Adipocyte (in vitro differentiated cells): ENCODE measurements at regions not wholly inside any gene's neighbourhood (a gene's known extent, or its start where the extent isn't known, plus 50 kb on each side); places are given as distances from the start of the nearest gene placed in this dataset.
"Not testable (repeated sequence)": the region's sequence is repeated elsewhere in the genome, so short reads cannot be mapped to it uniquely, and the experiment has no call there.

Source experiments
- DNase-seq: peaks from one replicate; pipeline ENCODE4 v3.0.0-alpha.2; 2015; ENCODE audit warnings: low read depth
- H3K27me3 ChIP-seq: replicated peaks from 2 replicates; pipeline ENCODE4 v1.7.0; 2013; ENCODE audit warnings: mild to moderate bottlenecking, low read length, moderate library complexity; ENCODE audit not compliant: control insufficient read depth, insufficient read depth
- H3K36me3 ChIP-seq: 2 replicates; pipeline ENCODE4 v1.7.0; 2013; ENCODE audit warnings: low read length, mild to moderate bottlenecking, moderate library complexity; ENCODE audit not compliant: control insufficient read depth, insufficient read depth, severe bottlenecking
- H3K4me1 ChIP-seq: 2 replicates; pipeline ENCODE4 v1.7.0; 2013; ENCODE audit warnings: mild to moderate bottlenecking, low read length, moderate library complexity; ENCODE audit not compliant: control insufficient read depth, insufficient read depth
- H3K4me3 ChIP-seq: 2 replicates; pipeline ENCODE4 v1.7.0; 2013; ENCODE audit warnings: mild to moderate bottlenecking, low read length, moderate library complexity
- H3K9ac ChIP-seq: 2 replicates; pipeline ENCODE4 v1.7.0; 2013; ENCODE audit warnings: mild to moderate bottlenecking, low read length, moderate library complexity
- H3K9me3 ChIP-seq: 2 replicates; pipeline ENCODE4 v1.7.0; 2013; ENCODE audit warnings: mild to moderate bottlenecking, low read length, moderate library complexity; ENCODE audit not compliant: control insufficient read depth

GRCh38 chr19:14328406-14328805 lies 52.8 kb upstream of the ADGRE5 start:
- DNase-seq, result no peak
- Histone ChIP-seq H3K36me3 (no peaks in the 10 kb centered on the region), H3K9ac (no peak overlapping the region), H3K27me3 (peaks cover 9% of the 10 kb centered on the region), H3K4me1 (no peaks in the 10 kb centered on the region), H3K4me3 (no peak overlapping the region), H3K9me3 (peaks cover 12% of the 10 kb centered on the region)

GRCh38 chr19:14327061-14327460 lies 54.2 kb upstream of the ADGRE5 start:
- not testable (repeated sequence) for H3K4me3 ChIP-seq, H3K9ac ChIP-seq, DNase-seq, H3K4me1 ChIP-seq, H3K36me3 ChIP-seq
- peaks cover 14% of the 10 kb centered on the region for H3K27me3 ChIP-seq
- peaks cover 12% of the 10 kb centered on the region for H3K9me3 ChIP-seq

- H3K9me3 ChIP-seq, result peaks cover 13% of the 10 kb centered on the region
- H3K36me3 ChIP-seq, result no peaks in the 10 kb centered on the region
- H3K9ac ChIP-seq, result no peak overlapping the region
- DNase-seq, result no peak
- H3K4me3 ChIP-seq, result no peak overlapping the region
- no peaks in the 10 kb centered on the region for H3K4me1 ChIP-seq
- peaks cover 14% of the 10 kb centered on the region for H3K27me3 ChIP-seq
These were observed 55.4 kb upstream of the ADGRE5 start for GRCh38 chr19:14325863-14326262.

- no peak for DNase-seq
- H3K9ac ChIP-seq, result no peak overlapping the region
- peaks cover 22% of the 10 kb centered on the region for H3K27me3 ChIP-seq
- H3K4me3 ChIP-seq, result no peak overlapping the region
- no peaks in the 10 kb centered on the region for H3K36me3 ChIP-seq
- no peaks in the 10 kb centered on the region for H3K4me1 ChIP-seq
- peaks cover 20% of the 10 kb centered on the region for H3K9me3 ChIP-seq
These were observed 56.1 kb upstream of the ADGRE5 start for GRCh38 chr19:14325134-14325533.

- Histone ChIP-seq H3K9ac (no peak overlapping the region), H3K4me1 (no peaks in the 10 kb centered on the region), H3K4me3 (no peak overlapping the region), H3K36me3 (no peaks in the 10 kb centered on the region), H3K9me3 (peaks cover 19% of the 10 kb centered on the region), H3K27me3 (peaks cover 18% of the 10 kb centered on the region)
- no peak for DNase-seq
These were observed 58.3 kb upstream of the ADGRE5 start for GRCh38 chr19:14322889-14323463.

- no peak for DNase-seq
- Histone ChIP-seq H3K4me1 (no peaks in the 10 kb centered on the region), H3K36me3 (no peaks in the 10 kb centered on the region), H3K4me3 (no peak overlapping the region), H3K27me3 (peaks cover 21% of the 10 kb centered on the region), H3K9ac (no peak overlapping the region), H3K9me3 (peaks cover 17% of the 10 kb centered on the region)
These were observed 61.0 kb upstream of the ADGRE5 start for GRCh38 chr19:14320253-14320652.

- not testable (repeated sequence) for DNase-seq, H3K4me1 ChIP-seq, H3K36me3 ChIP-seq, H3K4me3 ChIP-seq, H3K9ac ChIP-seq
- Histone ChIP-seq H3K27me3 (peaks cover 21% of the 10 kb centered on the region), H3K9me3 (peaks cover 11% of the 10 kb centered on the region)
These were observed 61.5 kb upstream of the ADGRE5 start for GRCh38 chr19:14319720-14320119.

- DNase-seq, result no peak
- Histone ChIP-seq H3K4me1 (no peaks in the 10 kb centered on the region), H3K9ac (no peak overlapping the region), H3K27me3 (peaks cover 23% of the 10 kb centered on the region), H3K9me3 (peaks cover 11% of the 10 kb centered on the region), H3K36me3 (no peaks in the 10 kb centered on the region), H3K4me3 (no peak overlapping the region)
These were observed 62.4 kb upstream of the ADGRE5 start for GRCh38 chr19:14318873-14319272.

- no peaks in the 10 kb centered on the region for H3K4me1 ChIP-seq
- H3K9me3 ChIP-seq, result peaks cover 11% of the 10 kb centered on the region
- no peak for DNase-seq
- H3K9ac ChIP-seq, result no peak overlapping the region
- H3K4me3 ChIP-seq, result no peak overlapping the region
- H3K27me3 ChIP-seq, result peaks cover 18% of the 10 kb centered on the region
- no peaks in the 10 kb centered on the region for H3K36me3 ChIP-seq
These were observed 64.1 kb upstream of the ADGRE5 start for GRCh38 chr19:14317157-14317556.

- no peaks in the 10 kb centered on the region for H3K36me3 ChIP-seq
- peaks cover 14% of the 10 kb centered on the region for H3K27me3 ChIP-seq
- no peak for DNase-seq
- H3K9me3 ChIP-seq, result peaks cover 6% of the 10 kb centered on the region
- no peak overlapping the region for H3K9ac ChIP-seq
- no peaks in the 10 kb centered on the region for H3K4me1 ChIP-seq
- H3K4me3 ChIP-seq, result no peak overlapping the region
These were observed 65.8 kb upstream of the ADGRE5 start for GRCh38 chr19:14315433-14315832.

- H3K4me3 ChIP-seq, result no peak overlapping the region
- H3K27me3 ChIP-seq, result peaks cover 32% of the 10 kb centered on the region
- DNase-seq, result no peak
- no peaks in the 10 kb centered on the region for H3K36me3 ChIP-seq
- H3K9me3 ChIP-seq, result peaks cover 7% of the 10 kb centered on the region
- H3K9ac ChIP-seq, result no peak overlapping the region
- H3K4me1 ChIP-seq, result no peaks in the 10 kb centered on the region
These were observed 71.2 kb upstream of the ADGRE5 start for GRCh38 chr19:14310055-14310454.

GRCh38 chr19:14305706-14306105 lies 75.5 kb upstream of the ADGRE5 start:
- no peaks in the 10 kb centered on the region for H3K36me3 ChIP-seq
- peaks cover 7% of the 10 kb centered on the region for H3K9me3 ChIP-seq

More at GRCh38 chr19:14305706-14306105, 75.5 kb upstream of the ADGRE5 start:
- no peak overlapping the region for H3K9ac ChIP-seq
- DNase-seq, result no peak
- H3K4me1 ChIP-seq, result no peaks in the 10 kb centered on the region
- H3K4me3 ChIP-seq, result no peak overlapping the region
- peaks cover 45% of the 10 kb centered on the region for H3K27me3 ChIP-seq
